ENCODE measurements at regions not wholly inside any gene's neighbourhood (a gene's known extent, or its start where the extent isn't known, plus 50 kb on each side); places are given as distances from the start of the nearest gene placed in this dataset.
A peak's percentile ranks its signal among the peaks of the same experiment; 100 is the strongest.
"Not testable (repeated sequence)": the region's sequence is repeated elsewhere in the genome, so short reads cannot be mapped to it uniquely, and the experiment has no call there.

DNA sequence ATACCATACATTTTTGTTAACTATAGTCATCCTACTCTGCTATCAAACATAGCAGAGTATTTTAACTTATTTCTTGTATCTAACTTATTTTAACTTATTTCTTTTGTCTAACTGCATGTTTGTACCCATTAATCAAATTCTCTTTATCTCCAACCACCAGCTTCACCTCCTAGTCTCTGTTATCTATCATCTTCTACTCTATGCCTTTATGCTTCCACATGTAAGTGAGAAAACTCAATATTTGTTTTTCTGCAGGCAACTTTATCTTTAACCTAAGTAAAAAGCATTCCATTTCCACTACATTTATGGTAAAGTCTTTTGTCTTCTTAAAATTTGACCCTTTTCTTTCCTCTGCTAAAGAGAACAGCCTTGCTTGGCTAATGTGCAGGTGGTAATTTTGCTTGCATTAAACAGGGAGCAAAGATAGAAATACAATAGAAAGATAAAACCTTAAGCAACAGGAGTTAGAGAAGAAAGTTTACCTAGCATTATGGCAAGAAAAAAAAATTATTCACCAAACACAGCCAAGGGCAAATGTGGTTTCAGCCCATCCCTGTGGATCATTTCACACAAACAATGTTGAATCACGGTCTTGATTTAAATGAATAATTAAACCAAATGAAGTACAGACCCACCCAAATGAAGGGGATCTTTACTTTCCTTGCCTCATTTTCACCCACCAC is 110.9 kb upstream of the TSPAN8 start:
- DNase-seq (ENCODE audit: low spot score in 2 of 2) = no peak
- intact Hi-C loops (cut with DNase I; ENCODE audit: low total_unique reads) = no loop called here
- no peak for TF ChIP-seq POLR2A (IDR thresholded peaks at IDR 0.05)
- TF ChIP-seq, protein P1, sequence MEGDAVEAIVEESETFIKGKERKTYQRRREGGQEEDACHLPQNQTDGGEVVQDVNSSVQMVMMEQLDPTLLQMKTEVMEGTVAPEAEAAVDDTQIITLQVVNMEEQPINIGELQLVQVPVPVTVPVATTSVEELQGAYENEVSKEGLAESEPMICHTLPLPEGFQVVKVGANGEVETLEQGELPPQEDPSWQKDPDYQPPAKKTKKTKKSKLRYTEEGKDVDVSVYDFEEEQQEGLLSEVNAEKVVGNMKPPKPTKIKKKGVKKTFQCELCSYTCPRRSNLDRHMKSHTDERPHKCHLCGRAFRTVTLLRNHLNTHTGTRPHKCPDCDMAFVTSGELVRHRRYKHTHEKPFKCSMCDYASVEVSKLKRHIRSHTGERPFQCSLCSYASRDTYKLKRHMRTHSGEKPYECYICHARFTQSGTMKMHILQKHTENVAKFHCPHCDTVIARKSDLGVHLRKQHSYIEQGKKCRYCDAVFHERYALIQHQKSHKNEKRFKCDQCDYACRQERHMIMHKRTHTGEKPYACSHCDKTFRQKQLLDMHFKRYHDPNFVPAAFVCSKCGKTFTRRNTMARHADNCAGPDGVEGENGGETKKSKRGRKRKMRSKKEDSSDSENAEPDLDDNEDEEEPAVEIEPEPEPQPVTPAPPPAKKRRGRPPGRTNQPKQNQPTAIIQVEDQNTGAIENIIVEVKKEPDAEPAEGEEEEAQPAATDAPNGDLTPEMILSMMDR (IDR thresholded peaks at IDR 0.05) = no peak
- no peak overlapping the region for H3K4me3 ChIP-seq (ENCODE audit: low read depth, poor library complexity, severe bottlenecking)
- WGBS, 2 donors = 54 to 62% methylated on average over 1 of the region's 1 CpG

DNA sequence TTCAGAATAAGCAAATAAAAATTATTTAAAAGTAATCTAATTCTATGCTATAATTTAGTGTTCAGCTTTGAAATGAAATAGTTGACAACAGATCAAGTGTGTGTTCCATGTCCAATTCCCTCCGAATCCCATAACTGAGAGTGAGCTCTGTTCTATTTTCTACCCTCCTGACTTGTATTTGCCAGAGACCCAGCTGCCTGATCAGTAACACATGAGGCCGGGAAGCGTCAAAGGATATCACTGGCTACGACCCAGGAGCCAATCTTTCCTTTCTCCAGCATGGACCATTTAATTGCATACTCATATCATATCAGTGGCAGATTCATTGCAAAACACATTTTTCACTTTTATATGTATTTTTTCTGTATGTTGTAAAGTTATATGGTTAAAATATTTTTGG is 108.8 kb upstream of the TSPAN8 start:
- no peak overlapping the region for H3K4me3 ChIP-seq (ENCODE audit: low read depth, poor library complexity, severe bottlenecking)
- DNase-seq (ENCODE audit: low spot score in 2 of 2) = peak in 1 of 2 donors; percentile 16
- intact Hi-C loops (cut with DNase I; ENCODE audit: low total_unique reads) = no loop called here
- TF ChIP-seq, protein P1 (IDR thresholded peaks at IDR 0.05) = no peak
- TF ChIP-seq POLR2A (IDR thresholded peaks at IDR 0.05) = no peak
- WGBS, 2 donors = 52 to 54% methylated on average over 4 of the region's 4 CpGs

DNA sequence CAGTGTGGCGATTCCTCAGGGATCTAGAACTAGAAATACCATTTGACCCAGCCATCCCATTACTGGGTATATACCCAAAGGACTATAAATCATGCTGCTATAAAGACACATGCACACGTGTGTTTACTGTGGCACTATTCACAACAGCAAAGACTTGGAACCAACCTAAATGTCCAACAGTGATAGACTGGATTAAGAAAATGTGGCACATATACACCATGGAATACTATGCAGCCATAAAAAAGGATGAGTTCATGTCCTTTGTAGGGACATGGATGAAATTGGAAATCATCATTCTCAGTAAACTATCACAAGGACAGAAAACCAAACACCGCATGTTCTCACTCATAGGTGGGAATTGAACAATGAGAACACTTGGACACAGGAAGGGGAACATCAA is 107.9 kb upstream of the TSPAN8 start:
- H3K4me3 ChIP-seq (ENCODE audit: low read depth, poor library complexity, severe bottlenecking); intact Hi-C loops (cut with DNase I; ENCODE audit: low total_unique reads); DNase-seq (ENCODE audit: low spot score in 2 of 2): not testable (repeated sequence)
- WGBS, 2 donors = 100% methylated on average over 1 of the region's 3 CpGs

DNA sequence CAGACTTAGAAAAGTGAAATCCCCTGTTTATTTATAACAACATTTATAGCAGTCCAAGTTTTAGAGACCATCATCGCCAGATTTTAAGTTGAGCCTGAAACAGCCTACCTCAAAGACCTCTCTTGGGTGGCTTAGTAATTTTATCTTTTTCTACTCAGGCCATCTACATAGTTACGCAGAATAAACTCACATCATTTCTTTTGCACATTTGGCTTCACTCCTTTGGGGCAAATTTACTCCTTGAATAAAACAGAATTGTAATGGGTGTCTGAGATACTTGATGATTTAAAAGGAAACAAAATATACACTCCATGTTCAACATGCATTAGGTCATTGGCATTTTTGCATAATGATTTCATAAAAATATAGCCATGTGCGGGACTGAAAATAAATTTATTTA is 104.7 kb upstream of the TSPAN8 start:
- H3K4me3 ChIP-seq (ENCODE audit: low read depth, poor library complexity, severe bottlenecking) = no peak overlapping the region
- TF ChIP-seq, protein P1 (IDR thresholded peaks at IDR 0.05) = no peak
- TF ChIP-seq POLR2A (IDR thresholded peaks at IDR 0.05) = no peak
- WGBS, 2 donors = 87 to 92% methylated on average over 3 of the region's 3 CpGs
- intact Hi-C loops (cut with DNase I; ENCODE audit: low total_unique reads) = no loop called here
- DNase-seq (ENCODE audit: low spot score in 2 of 2) = no peak

DNA sequence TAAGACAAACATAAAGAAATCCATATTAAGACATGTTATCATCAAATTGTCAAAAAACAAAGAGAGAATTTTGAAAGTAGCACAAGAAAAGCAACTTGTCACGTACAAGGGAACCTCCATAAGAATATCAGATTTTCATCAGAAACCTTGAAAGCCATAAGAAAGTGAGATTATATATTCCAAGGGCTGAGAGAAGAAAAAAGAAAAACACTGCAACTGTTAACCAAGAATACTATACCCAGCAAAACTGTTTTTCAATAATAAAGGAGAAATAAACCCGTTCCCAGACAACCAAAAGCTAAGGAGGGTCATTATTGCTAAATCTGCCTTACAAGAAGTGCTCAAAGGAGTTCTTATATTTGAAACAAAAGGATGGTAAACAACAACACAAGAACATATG is 94.7 kb upstream of the TSPAN8 start:
- WGBS, 2 donors = 81 to 85% methylated on average over 2 of the region's 2 CpGs
- DNase-seq (ENCODE audit: low spot score in 2 of 2) = no peak
- H3K4me3 ChIP-seq (ENCODE audit: low read depth, poor library complexity, severe bottlenecking) = no peak overlapping the region
- intact Hi-C loops (cut with DNase I; ENCODE audit: low total_unique reads) = no loop called here
- TF ChIP-seq, protein P1 (IDR thresholded peaks at IDR 0.05) = no peak
- TF ChIP-seq POLR2A (IDR thresholded peaks at IDR 0.05) = no peak

DNA sequence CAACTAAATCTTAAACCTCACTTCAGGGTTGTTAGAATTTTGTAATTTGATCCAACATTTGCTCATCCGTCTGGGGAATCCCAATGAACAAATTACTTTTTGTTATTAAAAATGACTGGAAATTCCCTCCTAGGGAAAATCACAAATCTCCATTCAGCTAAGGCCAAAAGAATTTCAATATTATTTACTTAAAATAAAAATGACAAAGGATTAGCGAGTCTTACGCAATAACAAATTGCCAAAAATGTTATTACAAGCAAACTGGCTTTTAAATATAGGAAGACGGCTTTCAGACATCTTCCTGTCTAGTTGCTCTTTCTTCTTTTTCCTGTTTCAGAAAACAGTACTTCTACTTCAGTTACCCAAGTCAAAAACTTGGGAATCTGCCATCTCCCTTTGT is 92.4 kb upstream of the TSPAN8 start:
- TF ChIP-seq POLR2A (IDR thresholded peaks at IDR 0.05) = no peak
- TF ChIP-seq, protein P1 (IDR thresholded peaks at IDR 0.05) = no peak
- H3K4me3 ChIP-seq (ENCODE audit: low read depth, poor library complexity, severe bottlenecking) = no peak overlapping the region
- no peak for DNase-seq (ENCODE audit: low spot score in 2 of 2)
- WGBS, 2 donors = 21 to 27% methylated on average over 4 of the region's 4 CpGs
- intact Hi-C loops (cut with DNase I; ENCODE audit: low total_unique reads) = no loop called here
